Ovary (tissue), 7 donors: ENCODE measurements at regions not wholly inside any gene's neighbourhood (a gene's known extent, or its start where the extent isn't known, plus 50 kb on each side); places are given as distances from the start of the nearest gene placed in this dataset.

Source experiments
- DNase-seq, 5 donors: peaks; one replicate each; pipeline ENCODE4 v3.0.0-alpha.2; 2019 to 2020
- H3K27ac ChIP-seq, 2 donors: fragments of 200-600 bp; one replicate each; pipeline versions ENCODE4 v1.5.1 to v1.8.0; 2019 to 2022
- H3K27me3 ChIP-seq: fragments of 200-600 bp; one replicate; pipeline ENCODE4 v1.8.0; 2022
- H3K36me3 ChIP-seq: fragments of 200-600 bp; sonication (generic); one replicate; pipeline ENCODE4 v1.5.1; 2019
- H3K4me1 ChIP-seq: one replicate; pipeline ENCODE4 v1.8.1; 2013; ENCODE audit warnings: mild to moderate bottlenecking, moderate library complexity; ENCODE audit not compliant: insufficient read depth
- H3K4me3 ChIP-seq: fragments of 200-600 bp; sonication (generic); one replicate; pipeline ENCODE4 v1.5.1; 2017
- H3K9me3 ChIP-seq, 2 donors: fragments of 200-600 bp in 1 of 2; sonication (generic) in 1 of 2; one replicate each; pipeline versions ENCODE4 v1.5.1 to v1.8.1; 2013 to 2019; ENCODE audit warnings: mild to moderate bottlenecking in 1 of 2, moderate library complexity in 1 of 2
- EP300 ChIP-seq: sonication (generic); formaldehyde crosslinking; IDR thresholded peaks from one replicate; pipeline ENCODE4 v1.6.1; 2017; ENCODE audit warnings: antibody characterized with exemption
- POLR2A ChIP-seq: fragments of 450-650 bp; IDR thresholded peaks from one replicate; pipeline ENCODE4 v1.6.1; 2017; ENCODE audit warnings: antibody characterized with exemption, mild to moderate bottlenecking, moderate library complexity
- WGBS, 3 donors: extraction: QIAGEN DNeasy Blood & Tissue Kit in 1 of 3; methylation state at CpG; one replicate each; pipeline versions ENCODE4 v1.1.5 to v1.1.7; 2013 to 2017; 5-methylcytosine and 5-hydroxymethylcytosine counted together
- intact Hi-C, 4 donors: fragments of 100-400 bp; cut with DNase I; formaldehyde crosslinking; loops; one replicate each; pipeline versions ENCODE4 v1.11.0 to v1.15.1; 2022 to 2023
- TF ChIP-seq, protein P1 (sequence below), 3 donors: fragments of 450-650 bp in 2 of 3; fragments of 200-600 bp in 1 of 3; IDR thresholded peaks; one replicate each; pipeline versions ENCODE4 v1.5.1 to v1.8.0; 2016 to 2022; ENCODE audit warnings: antibody characterized with exemption in 3 of 3, mild to moderate bottlenecking in 1 of 3
- donor health status: DM: no; HTN: no; CAD: no; lungs with moderate emphysema.
- donor health status: DM: no; HTN: no; CAD: no.
- donor health status: Bipolar disorder and iron deficiency.
- donor health status: DM: no; HTN: no; CAD: no.
- donor health status: DM: yes; HTN: yes; CAD: no.

DNA sequence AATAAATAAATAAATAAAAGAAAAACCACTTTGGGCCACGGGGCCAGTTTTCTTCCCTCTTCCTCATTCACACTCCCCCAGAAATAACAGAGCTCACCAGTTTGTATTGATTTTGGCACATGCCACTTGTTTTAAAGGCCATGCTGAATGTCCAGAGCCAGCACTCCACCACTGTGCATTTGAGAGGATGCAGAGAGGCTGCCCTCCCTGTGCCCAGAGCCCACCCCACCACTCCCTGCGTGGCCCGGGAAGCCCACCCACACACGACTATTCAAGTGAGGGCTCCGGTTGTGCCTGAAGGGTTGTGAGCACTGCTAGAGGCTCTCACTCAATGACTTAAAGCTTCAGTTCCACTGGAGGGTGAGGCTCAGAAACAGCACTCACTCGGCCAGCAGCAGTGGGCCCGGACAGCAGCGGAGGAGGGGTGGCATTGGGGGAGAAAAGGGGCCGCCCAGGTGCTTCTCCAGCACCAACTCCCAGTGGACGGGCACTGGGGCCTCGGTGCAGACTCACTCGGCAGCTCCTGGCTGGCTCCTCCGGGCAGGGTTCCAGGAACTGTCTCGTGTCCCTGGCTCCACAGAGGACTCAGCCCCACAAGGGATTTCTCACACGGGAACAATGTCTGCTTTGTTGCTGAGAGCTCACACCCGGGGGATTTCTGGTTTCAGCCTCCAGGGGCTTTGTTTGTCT lies 112.7 kb downstream of the SHANK2 start:
- no peak overlapping the region for H3K4me3 ChIP-seq

DNA sequence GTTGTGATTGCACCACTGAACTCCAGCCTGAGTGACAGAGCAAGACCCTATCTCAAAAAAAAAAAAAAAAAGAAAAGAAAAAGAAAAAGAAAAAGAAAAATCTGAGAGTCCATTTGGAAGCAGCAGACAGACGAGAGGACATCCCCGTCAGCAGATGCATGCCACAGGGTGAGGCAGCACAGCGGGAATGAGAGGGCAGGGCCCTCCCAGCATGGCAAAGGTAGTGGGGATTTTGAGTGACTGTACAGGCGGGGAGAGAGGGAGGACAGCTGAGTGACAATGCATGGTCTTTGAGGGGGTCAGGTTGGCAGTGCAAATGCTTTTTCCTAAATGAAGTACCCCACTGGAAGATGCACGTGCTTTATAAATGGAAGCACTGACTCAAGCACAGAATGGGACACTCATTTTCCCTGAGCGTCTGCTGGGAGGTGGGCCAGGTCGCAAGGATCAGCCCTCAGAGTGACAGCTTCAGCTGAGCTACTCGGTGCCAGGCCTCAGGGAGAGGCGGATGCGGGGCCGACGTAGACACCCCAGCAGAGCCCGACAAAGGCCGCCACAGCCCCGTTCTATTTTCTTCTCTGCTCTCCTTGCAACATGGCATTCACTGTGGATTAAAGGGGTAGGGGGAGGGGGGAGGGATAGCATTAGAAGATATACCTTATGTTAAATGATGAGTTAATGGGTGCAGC lies 113.5 kb downstream of the SHANK2 start:
- Histone ChIP-seq H3K4me1 (no peaks in the 10 kb centered on the region), H3K27ac (no peak overlapping the region), H3K36me3 (no peaks in the 10 kb centered on the region), H3K9me3 (no peaks in the 10 kb centered on the region), H3K4me3 (no peak overlapping the region), H3K27me3 (no peaks in the 10 kb centered on the region)
- TF ChIP-seq POLR2A: no peak
- no peak for TF ChIP-seq EP300
- TF ChIP-seq, protein P1, sequence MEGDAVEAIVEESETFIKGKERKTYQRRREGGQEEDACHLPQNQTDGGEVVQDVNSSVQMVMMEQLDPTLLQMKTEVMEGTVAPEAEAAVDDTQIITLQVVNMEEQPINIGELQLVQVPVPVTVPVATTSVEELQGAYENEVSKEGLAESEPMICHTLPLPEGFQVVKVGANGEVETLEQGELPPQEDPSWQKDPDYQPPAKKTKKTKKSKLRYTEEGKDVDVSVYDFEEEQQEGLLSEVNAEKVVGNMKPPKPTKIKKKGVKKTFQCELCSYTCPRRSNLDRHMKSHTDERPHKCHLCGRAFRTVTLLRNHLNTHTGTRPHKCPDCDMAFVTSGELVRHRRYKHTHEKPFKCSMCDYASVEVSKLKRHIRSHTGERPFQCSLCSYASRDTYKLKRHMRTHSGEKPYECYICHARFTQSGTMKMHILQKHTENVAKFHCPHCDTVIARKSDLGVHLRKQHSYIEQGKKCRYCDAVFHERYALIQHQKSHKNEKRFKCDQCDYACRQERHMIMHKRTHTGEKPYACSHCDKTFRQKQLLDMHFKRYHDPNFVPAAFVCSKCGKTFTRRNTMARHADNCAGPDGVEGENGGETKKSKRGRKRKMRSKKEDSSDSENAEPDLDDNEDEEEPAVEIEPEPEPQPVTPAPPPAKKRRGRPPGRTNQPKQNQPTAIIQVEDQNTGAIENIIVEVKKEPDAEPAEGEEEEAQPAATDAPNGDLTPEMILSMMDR (IDR thresholded peaks at IDR 0.05): no peak
- intact Hi-C loops: no loop called here
- 76 to 84% (median 81%) methylated on average over 15 of the region's 15 CpGs for WGBS, 3 donors
- no peak for DNase-seq

More for the DNA sequence above, 112.7 kb downstream of the SHANK2 start:
- intact Hi-C loops: no loop called here
- Histone ChIP-seq H3K9me3 (no peaks in the 10 kb centered on the region), H3K27me3 (no peaks in the 10 kb centered on the region), H3K4me1 (no peaks in the 10 kb centered on the region), H3K36me3 (no peaks in the 10 kb centered on the region), H3K27ac (no peak overlapping the region)
- WGBS, 3 donors: 29 to 44% (median 30%) methylated on average over 12 to 16 of the region's 16 CpGs
- TF ChIP-seq POLR2A (no peak), EP300 (no peak)
- TF ChIP-seq, protein P1 (IDR thresholded peaks at IDR 0.05): no peak
- no peak for DNase-seq

DNA sequence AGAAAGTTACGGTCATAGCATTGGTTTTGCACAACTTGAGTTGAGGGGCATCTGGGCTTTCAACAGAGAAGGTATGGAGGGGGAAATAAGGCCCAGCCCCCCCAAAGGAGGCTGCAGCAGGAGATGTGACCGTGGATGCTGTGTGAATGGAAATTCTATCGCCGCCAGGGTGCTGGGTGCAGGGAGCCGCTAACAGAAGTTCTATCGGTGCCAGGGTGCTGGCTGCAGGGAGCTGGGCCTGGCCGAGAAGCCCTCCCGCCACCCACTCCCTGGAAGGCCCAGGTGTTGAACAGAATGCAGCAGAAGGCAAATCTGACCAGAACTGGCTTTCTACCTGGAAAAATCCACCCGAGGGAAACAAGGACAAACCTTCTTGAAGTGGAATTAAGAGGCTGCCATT lies 115.0 kb downstream of the SHANK2 start:
- H3K27ac ChIP-seq: no peak overlapping the region
- no peaks in the 10 kb centered on the region for H3K36me3 ChIP-seq
- DNase-seq: no peak
- H3K27me3 ChIP-seq: no peaks in the 10 kb centered on the region
- intact Hi-C loops: no loop called here
- no peaks in the 10 kb centered on the region for H3K9me3 ChIP-seq
- TF ChIP-seq EP300: no peak
- TF ChIP-seq, protein P1 (IDR thresholded peaks at IDR 0.05): no peak
- no peak for TF ChIP-seq POLR2A
- H3K4me1 ChIP-seq: no peaks in the 10 kb centered on the region
- H3K4me3 ChIP-seq: no peak overlapping the region
- 86 to 90% (median 88%) methylated on average over 9 of the region's 9 CpGs for WGBS, 3 donors

DNA sequence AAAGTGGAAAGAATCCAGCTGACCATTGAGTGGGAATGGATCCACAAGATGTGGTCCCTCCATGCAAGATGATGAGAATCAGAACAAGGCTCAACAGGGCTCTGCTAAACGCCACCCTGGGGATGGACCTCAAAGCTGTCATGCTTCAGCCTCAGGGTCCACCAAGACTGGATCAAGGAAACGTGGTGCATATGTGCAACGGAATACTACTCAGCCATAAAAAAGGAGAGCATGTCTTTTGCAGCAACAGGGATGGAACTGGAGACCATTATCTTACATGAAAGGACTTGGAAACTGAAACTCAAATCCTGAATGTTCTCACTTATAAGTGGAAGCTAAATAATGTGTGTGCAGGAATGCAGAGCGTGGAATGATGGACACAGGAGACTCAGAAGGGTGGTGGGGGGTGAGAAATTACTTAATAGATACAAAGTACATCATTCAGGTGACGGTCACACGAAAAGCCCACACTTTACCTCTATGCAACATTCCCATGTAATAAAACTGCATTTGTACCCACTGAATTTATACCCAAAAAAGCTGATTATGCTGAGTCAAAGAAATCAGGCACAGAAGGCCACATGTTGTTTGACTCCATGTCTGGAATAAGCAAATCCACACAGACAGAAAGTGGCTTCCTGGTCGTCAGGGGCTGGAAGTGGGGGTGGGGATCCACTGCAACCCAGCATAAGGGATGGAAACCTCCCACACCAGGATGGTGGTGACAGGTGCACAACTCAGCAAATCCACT lies 116.1 kb downstream of the SHANK2 start:
- Histone ChIP-seq H3K4me1 (no peaks in the 10 kb centered on the region), H3K36me3 (no peaks in the 10 kb centered on the region), H3K9me3 (no peaks in the 10 kb centered on the region), H3K4me3 (no peak overlapping the region), H3K27ac (no peak overlapping the region), H3K27me3 (no peaks in the 10 kb centered on the region)
- intact Hi-C loops: no loop called here
- no peak for TF ChIP-seq EP300
- WGBS, 3 donors: 72 to 80% (median 76%) methylated on average over 7 of the region's 7 CpGs
- no peak for DNase-seq
